GM19351 (cell line): ENCODE measurements at regions not wholly inside any gene's neighbourhood (a gene's known extent, or its start where the extent isn't known, plus 50 kb on each side); places are given as distances from the start of the nearest gene placed in this dataset.
"Not testable (repeated sequence)": the region's sequence is repeated elsewhere in the genome, so short reads cannot be mapped to it uniquely, and the experiment has no call there.

Experiments
- ATAC-seq: cut with Tn5 transposase; IDR thresholded peaks from one replicate; pipeline ENCODE4 v1.9.1; 2021; ENCODE audit warnings: mild to moderate bottlenecking, moderate library complexity; ENCODE audit not compliant: unreplicated experiment

GRCh38 chr2:180555391-180555965 is 424.9 kb upstream of the UBE2E3 start:
- no peak for ATAC-seq

GRCh38 chr2:180554330-180554729 is 426.1 kb upstream of the UBE2E3 start:
- ATAC-seq = no peak

GRCh38 chr2:180553094-180553715 is 427.2 kb upstream of the UBE2E3 start:
- ATAC-seq = no peak

- no peak for ATAC-seq
These were observed 437.9 kb upstream of the UBE2E3 start for GRCh38 chr2:180542511-180542910.

GRCh38 chr2:180540761-180541160 is 439.6 kb upstream of the UBE2E3 start:
- no peak for ATAC-seq

- no peak for ATAC-seq
These were observed 440.9 kb upstream of the UBE2E3 start for GRCh38 chr2:180539541-180539940.

GRCh38 chr2:180535289-180535688 is 445.1 kb upstream of the UBE2E3 start:
- ATAC-seq = no peak

- not testable (repeated sequence) for ATAC-seq
These were observed 448.6 kb upstream of the UBE2E3 start for GRCh38 chr2:180531787-180532186.

GRCh38 chr2:180524499-180524898 is 455.9 kb upstream of the UBE2E3 start:
- no peak for ATAC-seq

- ATAC-seq = no peak
These were observed 456.6 kb upstream of the UBE2E3 start for GRCh38 chr2:180523621-180524340.

GRCh38 chr2:180520921-180521581 is 459.4 kb upstream of the UBE2E3 start:
- no peak for ATAC-seq

- ATAC-seq = no peak
These were observed 460.2 kb upstream of the UBE2E3 start for GRCh38 chr2:180520206-180520605.

- ATAC-seq = no peak
These were observed 461.1 kb upstream of the UBE2E3 start for GRCh38 chr2:180519276-180519675.

- peak; percentile 74 for ATAC-seq
These were observed 464.2 kb upstream of the UBE2E3 start for GRCh38 chr2:180516232-180516631.

- ATAC-seq = no peak
These were observed 467.0 kb upstream of the UBE2E3 start for GRCh38 chr2:180513389-180513788.

- no peak for ATAC-seq
These were observed 471.9 kb upstream of the UBE2E3 start for GRCh38 chr2:180508458-180508857.

- ATAC-seq = no peak
These were observed 473.4 kb upstream of the UBE2E3 start for GRCh38 chr2:180507028-180507427.

GRCh38 chr2:180505203-180505602 is 475.2 kb upstream of the UBE2E3 start:
- ATAC-seq = no peak

- no peak for ATAC-seq
These were observed 482.7 kb upstream of the UBE2E3 start for GRCh38 chr2:180497621-180498152.

GRCh38 chr2:180495606-180496005 is 484.8 kb upstream of the UBE2E3 start:
- no peak for ATAC-seq

- no peak for ATAC-seq
These were observed 486.1 kb upstream of the UBE2E3 start for GRCh38 chr2:180494286-180494685.
